SU-DHL-6 (cell line): ENCODE measurements at regions not wholly inside any gene's neighbourhood (a gene's known extent, or its start where the extent isn't known, plus 50 kb on each side); places are given as distances from the start of the nearest gene placed in this dataset.

Experiments
- EZH2phosphoT487 ChIP-seq: fragments of 200-600 bp; sonication (generic), shearing (Covaris generic); conservative IDR thresholded peaks from 2 replicates; pipeline ENCODE4 v1.6.1; 2018; ENCODE audit warnings: mild to moderate bottlenecking, antibody characterized with exemption, low read length, moderate library complexity, mixed read lengths
- TF ChIP-seq, protein P1 (sequence below): fragments of 200-600 bp; sonication (generic); IDR thresholded peaks from one replicate; pipeline ENCODE4 v1.5.1; 2017; ENCODE audit warnings: antibody characterized with exemption, mild to moderate bottlenecking, low read length, moderate library complexity; ENCODE audit not compliant: insufficient read depth, poor library complexity, severe bottlenecking

DNA sequence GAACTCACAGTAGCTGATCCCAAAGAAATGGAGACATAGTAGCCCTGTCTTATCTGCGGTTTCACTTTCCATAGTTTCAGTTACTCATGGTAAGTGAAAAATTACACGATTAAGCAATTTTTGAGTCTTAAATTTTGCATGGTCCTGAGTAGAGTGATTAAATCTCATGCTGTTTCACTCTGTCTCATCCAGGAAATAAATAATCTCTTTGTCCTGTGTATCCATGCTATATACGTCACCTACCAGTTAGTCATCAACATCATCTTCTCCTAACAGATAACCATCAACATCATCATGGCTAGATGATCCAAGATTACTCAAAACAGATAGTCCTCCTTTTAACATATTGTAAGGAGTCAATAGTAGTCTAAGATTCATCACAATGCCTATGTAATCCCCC lies 1589.3 kb downstream of the BRINP3 start:
- TF ChIP-seq, protein P1, sequence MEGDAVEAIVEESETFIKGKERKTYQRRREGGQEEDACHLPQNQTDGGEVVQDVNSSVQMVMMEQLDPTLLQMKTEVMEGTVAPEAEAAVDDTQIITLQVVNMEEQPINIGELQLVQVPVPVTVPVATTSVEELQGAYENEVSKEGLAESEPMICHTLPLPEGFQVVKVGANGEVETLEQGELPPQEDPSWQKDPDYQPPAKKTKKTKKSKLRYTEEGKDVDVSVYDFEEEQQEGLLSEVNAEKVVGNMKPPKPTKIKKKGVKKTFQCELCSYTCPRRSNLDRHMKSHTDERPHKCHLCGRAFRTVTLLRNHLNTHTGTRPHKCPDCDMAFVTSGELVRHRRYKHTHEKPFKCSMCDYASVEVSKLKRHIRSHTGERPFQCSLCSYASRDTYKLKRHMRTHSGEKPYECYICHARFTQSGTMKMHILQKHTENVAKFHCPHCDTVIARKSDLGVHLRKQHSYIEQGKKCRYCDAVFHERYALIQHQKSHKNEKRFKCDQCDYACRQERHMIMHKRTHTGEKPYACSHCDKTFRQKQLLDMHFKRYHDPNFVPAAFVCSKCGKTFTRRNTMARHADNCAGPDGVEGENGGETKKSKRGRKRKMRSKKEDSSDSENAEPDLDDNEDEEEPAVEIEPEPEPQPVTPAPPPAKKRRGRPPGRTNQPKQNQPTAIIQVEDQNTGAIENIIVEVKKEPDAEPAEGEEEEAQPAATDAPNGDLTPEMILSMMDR, result no peak
- TF ChIP-seq EZH2phosphoT487, result no peak
